ENCODE measurements at regions not wholly inside any gene's neighbourhood (a gene's known extent, or its start where the extent isn't known, plus 50 kb on each side); places are given as distances from the start of the nearest gene placed in this dataset.

DNA sequence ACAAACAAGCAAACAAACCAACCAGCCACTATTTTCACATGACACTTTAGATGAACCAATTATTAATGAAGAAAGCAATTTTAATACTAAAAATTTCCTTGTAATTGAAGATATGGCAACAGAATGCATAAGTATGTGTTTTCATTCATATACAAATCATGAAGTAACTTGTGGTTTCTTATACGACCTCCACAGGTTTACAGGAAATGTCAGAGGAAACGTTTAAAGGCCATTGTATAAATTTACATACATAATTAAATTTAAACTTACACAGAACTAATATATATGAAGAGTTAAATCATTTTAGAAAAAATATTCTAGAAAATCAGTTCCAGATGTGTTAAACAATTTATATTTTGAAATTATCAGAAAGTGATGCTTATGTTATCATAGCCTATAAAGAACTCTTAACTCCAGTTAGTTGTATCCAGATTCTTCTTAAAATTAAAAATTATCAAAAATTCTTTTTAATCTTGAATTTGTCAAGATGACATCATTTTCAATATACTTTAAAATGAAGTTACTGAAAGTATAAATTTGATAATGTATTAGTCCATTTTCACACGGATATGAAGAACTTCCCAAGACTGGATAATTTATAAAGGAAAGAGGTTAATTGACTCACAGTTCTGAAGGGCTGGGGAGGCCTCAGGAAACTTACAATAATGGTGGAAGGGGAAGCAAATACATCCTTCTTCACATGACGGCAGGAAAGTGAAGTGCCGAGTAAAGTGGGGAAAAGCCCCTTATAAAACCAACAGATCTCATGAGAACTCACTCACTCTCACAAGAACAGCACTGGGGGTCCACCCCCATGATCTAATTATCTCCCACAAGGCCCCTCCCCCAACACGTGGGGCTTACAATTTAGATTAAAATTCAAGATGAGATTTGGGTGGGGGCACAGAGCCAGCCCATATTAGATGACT, 192.0 kb downstream of the PIK3R1 start:
- Histone ChIP-seq H3K9me2 (ENCODE audit: insufficient read depth) (no peaks in the 10 kb centered on the region), H4K20me1 (ENCODE audit: insufficient read depth) (no peaks in the 10 kb centered on the region), H3K4me2 (ENCODE audit: low read length) (no peak overlapping the region), H3K4me3 (replicated peaks in 1 of 2; ENCODE audit: low read depth in 1 of 2, low read length in 2 of 2) (no peak overlapping the region), H3K27me3 (ENCODE audit: insufficient read depth, low read length) (no peaks in the 10 kb centered on the region), H3K9ac (ENCODE audit: low read length) (no peak overlapping the region), H2AFZ (ENCODE audit: low read depth, low read length, poor library complexity, severe bottlenecking) (peak overlapping the region; percentile 52), H3K36me3 (ENCODE audit: control insufficient read depth in 1 of 2, insufficient read depth in 2 of 2, low read length in 2 of 2) (no peaks in the 10 kb centered on the region), H3K9me3 (ENCODE audit: control insufficient read depth in 1 of 2, insufficient read depth in 1 of 2, low read depth in 1 of 2, low read length in 2 of 2) (no peaks in the 10 kb centered on the region), H3K79me2 (ENCODE audit: insufficient read depth, low read length) (no peaks in the 10 kb centered on the region), H3K27ac (ENCODE audit: low read depth, low read length) (no peak overlapping the region), H3K4me1 (ENCODE audit: control insufficient read depth in 1 of 2, insufficient read depth in 2 of 2, low read length in 2 of 2) (peaks cover 0 to 16% of the 10 kb centered on the region in 2 experiments; a peak in 1 of 4 replicates)
- ATAC-seq (no peak), DNase-seq (ENCODE audit: low read depth, low spot score) (no peak)
- RAD21 ChIA-PET (ENCODE audit: low non-redundant PET in 1 of 2, low total read pairs in 2 of 2, uncharacterized antibody in 2 of 2, unreplicated experiment in 2 of 2): no interaction called here
- POLR2A ChIA-PET: interaction anchor here (0.7 to 1.0 kb wide), 2 partner anchors 25 to 247 kb away, joined by 3 to 4 read pairs; no protein-coding TSS in a partner anchor
- intact Hi-C loops (cut with micrococcal nuclease): no loop called here
- CTCF ChIA-PET: no interaction called here
- TF ChIP-seq ZFX (IDR thresholded peaks at IDR 0.05) (no peak), ZNF274 (IDR thresholded peaks at IDR 0.05; ENCODE audit: low read depth, low read length) (no peak), TCF7L2 (IDR thresholded peaks at IDR 0.05; ENCODE audit: borderline replicate concordance, extremely low read depth, insufficient read depth, insufficient read length) (no peak), YY1 (IDR thresholded peaks at IDR 0.05; ENCODE audit: extremely low read depth, insufficient replicate concordance, low read depth, low read length) (no peak), EZH2 (IDR thresholded peaks at IDR 0.05) (no peak), SRF (IDR thresholded peaks at IDR 0.05; ENCODE audit: low read depth) (no peak)
- TF ChIP-seq, protein P1, sequence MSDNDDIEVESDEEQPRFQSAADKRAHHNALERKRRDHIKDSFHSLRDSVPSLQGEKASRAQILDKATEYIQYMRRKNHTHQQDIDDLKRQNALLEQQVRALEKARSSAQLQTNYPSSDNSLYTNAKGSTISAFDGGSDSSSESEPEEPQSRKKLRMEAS (IDR thresholded peaks at IDR 0.05): no peak
- TF ChIP-seq, protein P2, sequence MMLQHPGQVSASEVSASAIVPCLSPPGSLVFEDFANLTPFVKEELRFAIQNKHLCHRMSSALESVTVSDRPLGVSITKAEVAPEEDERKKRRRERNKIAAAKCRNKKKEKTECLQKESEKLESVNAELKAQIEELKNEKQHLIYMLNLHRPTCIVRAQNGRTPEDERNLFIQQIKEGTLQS (IDR thresholded peaks at IDR 0.05): no peak
- no TSS peak for BruUV-seq (replicated peaks)

Data from HCT116 (cell line).